ENCODE measurements at regions not wholly inside any gene's neighbourhood (a gene's known extent, or its start where the extent isn't known, plus 50 kb on each side); places are given as distances from the start of the nearest gene placed in this dataset.

- Mint-ChIP-seq H3K4me3 (no peak overlapping the region), H3K27me3 (no peaks in the 10 kb centered on the region), H3K9me3 (peaks cover 35% of the 10 kb centered on the region), H3K36me3 (ENCODE audit: low read depth) (no peaks in the 10 kb centered on the region), H3K4me1 (ENCODE audit: low read depth) (no peaks in the 10 kb centered on the region), H3K27ac (no peak overlapping the region)
- intact Hi-C loops (cut with micrococcal nuclease), result no loop called here
Observed at GRCh38 chr2:18926631-18927524, 337.5 kb upstream of the NT5C1B start.

GRCh38 chr2:18925296-18925695 lies 335.9 kb upstream of the NT5C1B start:
- no peaks in the 10 kb centered on the region for H3K36me3 Mint-ChIP-seq (ENCODE audit: low read depth)
- H3K4me3 Mint-ChIP-seq, result no peak overlapping the region
- no peaks in the 10 kb centered on the region for H3K4me1 Mint-ChIP-seq (ENCODE audit: low read depth)
- H3K9me3 Mint-ChIP-seq, result peaks cover 35% of the 10 kb centered on the region
- H3K27ac Mint-ChIP-seq, result no peak overlapping the region
- intact Hi-C loops (cut with micrococcal nuclease), result no loop called here
- no peaks in the 10 kb centered on the region for H3K27me3 Mint-ChIP-seq

GRCh38 chr2:18924886-18925285 lies 335.5 kb upstream of the NT5C1B start:
- Mint-ChIP-seq H3K36me3 (ENCODE audit: low read depth) (no peaks in the 10 kb centered on the region), H3K27me3 (no peaks in the 10 kb centered on the region), H3K4me1 (ENCODE audit: low read depth) (no peaks in the 10 kb centered on the region), H3K27ac (no peak overlapping the region), H3K4me3 (no peak overlapping the region), H3K9me3 (peaks cover 35% of the 10 kb centered on the region)
- intact Hi-C loops (cut with micrococcal nuclease), result no loop called here

- H3K4me1 Mint-ChIP-seq (ENCODE audit: low read depth), result no peaks in the 10 kb centered on the region
- intact Hi-C loops (cut with micrococcal nuclease), result no loop called here
- no peak overlapping the region for H3K4me3 Mint-ChIP-seq
- H3K36me3 Mint-ChIP-seq (ENCODE audit: low read depth), result no peaks in the 10 kb centered on the region
- peaks cover 35% of the 10 kb centered on the region for H3K9me3 Mint-ChIP-seq
- no peak overlapping the region for H3K27ac Mint-ChIP-seq
- no peaks in the 10 kb centered on the region for H3K27me3 Mint-ChIP-seq
Observed at GRCh38 chr2:18924386-18924785, 335.0 kb upstream of the NT5C1B start.

GRCh38 chr2:18922276-18922675 lies 332.9 kb upstream of the NT5C1B start:
- H3K27me3 Mint-ChIP-seq, result no peaks in the 10 kb centered on the region
- no peaks in the 10 kb centered on the region for H3K4me1 Mint-ChIP-seq (ENCODE audit: low read depth)
- no peak overlapping the region for H3K4me3 Mint-ChIP-seq
- H3K27ac Mint-ChIP-seq, result no peak overlapping the region
- no peaks in the 10 kb centered on the region for H3K36me3 Mint-ChIP-seq (ENCODE audit: low read depth)
- H3K9me3 Mint-ChIP-seq, result peaks cover 16% of the 10 kb centered on the region
- intact Hi-C loops (cut with micrococcal nuclease), result no loop called here

GRCh38 chr2:18918280-18918679 lies 328.9 kb upstream of the NT5C1B start:
- H3K36me3 Mint-ChIP-seq (ENCODE audit: low read depth), result no peaks in the 10 kb centered on the region
- H3K27me3 Mint-ChIP-seq, result no peaks in the 10 kb centered on the region
- no peak overlapping the region for H3K4me3 Mint-ChIP-seq
- intact Hi-C loops (cut with micrococcal nuclease), result no loop called here
- no peaks in the 10 kb centered on the region for H3K4me1 Mint-ChIP-seq (ENCODE audit: low read depth)
- no peak overlapping the region for H3K27ac Mint-ChIP-seq
- peaks cover 9% of the 10 kb centered on the region for H3K9me3 Mint-ChIP-seq

- Mint-ChIP-seq H3K36me3 (ENCODE audit: low read depth) (no peaks in the 10 kb centered on the region), H3K27me3 (no peaks in the 10 kb centered on the region), H3K4me1 (ENCODE audit: low read depth) (no peaks in the 10 kb centered on the region), H3K4me3 (no peak overlapping the region), H3K9me3 (peaks cover 28% of the 10 kb centered on the region), H3K27ac (no peak overlapping the region)
- intact Hi-C loops (cut with micrococcal nuclease), result no loop called here
Observed at GRCh38 chr2:18915227-18915626, 325.9 kb upstream of the NT5C1B start.

- Mint-ChIP-seq H3K4me3 (no peak overlapping the region), H3K27me3 (no peaks in the 10 kb centered on the region)
Observed at GRCh38 chr2:18913512-18913911, 324.1 kb upstream of the NT5C1B start.

GRCh38 chr2:18912225-18912888 lies 323.0 kb upstream of the NT5C1B start:
- H3K36me3 Mint-ChIP-seq (ENCODE audit: low read depth), result no peaks in the 10 kb centered on the region
- intact Hi-C loops (cut with micrococcal nuclease), result no loop called here
- H3K9me3 Mint-ChIP-seq, result peaks cover 40% of the 10 kb centered on the region
- no peak overlapping the region for H3K4me3 Mint-ChIP-seq
- H3K4me1 Mint-ChIP-seq (ENCODE audit: low read depth), result no peaks in the 10 kb centered on the region
- H3K27ac Mint-ChIP-seq, result no peak overlapping the region
- H3K27me3 Mint-ChIP-seq, result no peaks in the 10 kb centered on the region

More at GRCh38 chr2:18913512-18913911, 324.1 kb upstream of the NT5C1B start:
- H3K9me3 Mint-ChIP-seq, result peaks cover 28% of the 10 kb centered on the region
- intact Hi-C loops (cut with micrococcal nuclease), result no loop called here
- H3K27ac Mint-ChIP-seq, result no peak overlapping the region
- no peaks in the 10 kb centered on the region for H3K36me3 Mint-ChIP-seq (ENCODE audit: low read depth)
- no peaks in the 10 kb centered on the region for H3K4me1 Mint-ChIP-seq (ENCODE audit: low read depth)

- intact Hi-C loops (cut with micrococcal nuclease), result no loop called here
- no peak overlapping the region for H3K4me3 Mint-ChIP-seq
- no peaks in the 10 kb centered on the region for H3K36me3 Mint-ChIP-seq (ENCODE audit: low read depth)
- H3K27me3 Mint-ChIP-seq, result no peaks in the 10 kb centered on the region
- no peak overlapping the region for H3K27ac Mint-ChIP-seq
- no peaks in the 10 kb centered on the region for H3K4me1 Mint-ChIP-seq (ENCODE audit: low read depth)
- H3K9me3 Mint-ChIP-seq, result peaks cover 49% of the 10 kb centered on the region
Observed at GRCh38 chr2:18911416-18911815, 322.0 kb upstream of the NT5C1B start.

GRCh38 chr2:18910843-18911242 lies 321.5 kb upstream of the NT5C1B start:
- no peaks in the 10 kb centered on the region for H3K36me3 Mint-ChIP-seq (ENCODE audit: low read depth)
- intact Hi-C loops (cut with micrococcal nuclease), result no loop called here
- H3K4me3 Mint-ChIP-seq, result no peak overlapping the region
- H3K4me1 Mint-ChIP-seq (ENCODE audit: low read depth), result no peaks in the 10 kb centered on the region
- no peaks in the 10 kb centered on the region for H3K27me3 Mint-ChIP-seq
- H3K9me3 Mint-ChIP-seq, result peaks cover 48% of the 10 kb centered on the region
- H3K27ac Mint-ChIP-seq, result no peak overlapping the region

- intact Hi-C loops (cut with micrococcal nuclease), result no loop called here
- H3K4me1 Mint-ChIP-seq (ENCODE audit: low read depth), result no peaks in the 10 kb centered on the region
- H3K4me3 Mint-ChIP-seq, result no peak overlapping the region
- no peak overlapping the region for H3K27ac Mint-ChIP-seq
- H3K27me3 Mint-ChIP-seq, result no peaks in the 10 kb centered on the region
- H3K36me3 Mint-ChIP-seq (ENCODE audit: low read depth), result no peaks in the 10 kb centered on the region
- H3K9me3 Mint-ChIP-seq, result peaks cover 41% of the 10 kb centered on the region
Observed at GRCh38 chr2:18907937-18908336, 318.6 kb upstream of the NT5C1B start.

- peaks cover 41% of the 10 kb centered on the region for H3K9me3 Mint-ChIP-seq
- no peaks in the 10 kb centered on the region for H3K27me3 Mint-ChIP-seq
- H3K4me1 Mint-ChIP-seq (ENCODE audit: low read depth), result no peaks in the 10 kb centered on the region
- no peak overlapping the region for H3K27ac Mint-ChIP-seq
- H3K4me3 Mint-ChIP-seq, result no peak overlapping the region
- intact Hi-C loops (cut with micrococcal nuclease), result no loop called here
- H3K36me3 Mint-ChIP-seq (ENCODE audit: low read depth), result no peaks in the 10 kb centered on the region
Observed at GRCh38 chr2:18907508-18907907, 318.1 kb upstream of the NT5C1B start.

- Mint-ChIP-seq H3K4me3 (no peak overlapping the region), H3K36me3 (ENCODE audit: low read depth) (no peaks in the 10 kb centered on the region), H3K27ac (no peak overlapping the region), H3K27me3 (no peaks in the 10 kb centered on the region), H3K9me3 (peaks cover 21% of the 10 kb centered on the region), H3K4me1 (ENCODE audit: low read depth) (no peaks in the 10 kb centered on the region)
- intact Hi-C loops (cut with micrococcal nuclease), result no loop called here
Observed at GRCh38 chr2:18903750-18904149, 314.4 kb upstream of the NT5C1B start.

Measured in dendritic cell treated with granulocyte-macrophage colony-stimulating factor and Interleukin-4, amounts not matched to agents 40 ng/mL and 50 ng/mL, for 4 days (primary cell).